ENCODE measurements at regions not wholly inside any gene's neighbourhood (a gene's known extent, or its start where the extent isn't known, plus 50 kb on each side); places are given as distances from the start of the nearest gene placed in this dataset.

DNA sequence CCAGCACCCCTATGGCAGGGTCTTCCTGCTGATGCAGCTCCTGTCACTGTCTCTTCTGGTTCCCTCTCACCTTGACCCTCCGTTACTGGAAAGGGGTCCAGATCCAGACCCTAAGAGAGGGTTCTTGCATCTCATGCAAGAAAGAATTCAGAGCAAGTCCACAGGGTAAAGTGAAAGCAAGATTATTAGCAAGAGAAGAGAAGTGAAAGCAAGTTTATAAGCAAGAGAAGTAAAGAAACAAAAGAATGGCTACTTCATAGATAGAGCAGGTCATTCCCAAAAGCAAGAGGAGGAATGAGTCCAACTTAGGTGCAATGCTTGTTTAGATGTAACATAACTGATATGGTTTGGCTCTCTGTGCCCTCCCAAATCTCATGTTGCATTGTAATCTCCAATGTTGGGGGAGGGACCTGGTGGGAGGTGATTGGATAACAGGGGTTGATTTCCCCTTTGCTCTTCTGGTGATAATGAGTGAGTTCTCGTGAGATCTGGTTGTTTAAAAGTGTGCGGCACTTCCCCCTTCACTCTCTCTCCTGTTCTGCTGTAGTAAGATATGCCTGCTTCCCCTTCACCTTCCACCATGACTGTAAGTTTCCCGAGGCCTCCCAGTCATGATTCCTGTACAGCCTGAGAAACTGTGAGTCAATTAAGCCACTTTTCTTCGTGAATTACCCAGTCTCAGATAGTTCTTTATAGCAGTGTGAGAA lies 183.3 kb downstream of the MED10 start:
- TF ChIP-seq, protein P1, sequence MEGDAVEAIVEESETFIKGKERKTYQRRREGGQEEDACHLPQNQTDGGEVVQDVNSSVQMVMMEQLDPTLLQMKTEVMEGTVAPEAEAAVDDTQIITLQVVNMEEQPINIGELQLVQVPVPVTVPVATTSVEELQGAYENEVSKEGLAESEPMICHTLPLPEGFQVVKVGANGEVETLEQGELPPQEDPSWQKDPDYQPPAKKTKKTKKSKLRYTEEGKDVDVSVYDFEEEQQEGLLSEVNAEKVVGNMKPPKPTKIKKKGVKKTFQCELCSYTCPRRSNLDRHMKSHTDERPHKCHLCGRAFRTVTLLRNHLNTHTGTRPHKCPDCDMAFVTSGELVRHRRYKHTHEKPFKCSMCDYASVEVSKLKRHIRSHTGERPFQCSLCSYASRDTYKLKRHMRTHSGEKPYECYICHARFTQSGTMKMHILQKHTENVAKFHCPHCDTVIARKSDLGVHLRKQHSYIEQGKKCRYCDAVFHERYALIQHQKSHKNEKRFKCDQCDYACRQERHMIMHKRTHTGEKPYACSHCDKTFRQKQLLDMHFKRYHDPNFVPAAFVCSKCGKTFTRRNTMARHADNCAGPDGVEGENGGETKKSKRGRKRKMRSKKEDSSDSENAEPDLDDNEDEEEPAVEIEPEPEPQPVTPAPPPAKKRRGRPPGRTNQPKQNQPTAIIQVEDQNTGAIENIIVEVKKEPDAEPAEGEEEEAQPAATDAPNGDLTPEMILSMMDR (IDR thresholded peaks at IDR 0.05): no peak
- TF ChIP-seq POLR2A (IDR thresholded peaks at IDR 0.05): no peak

Measured in thyroid gland (tissue), 4 donors.